Adipocyte (in vitro differentiated cells): ENCODE measurements at regions not wholly inside any gene's neighbourhood (a gene's known extent, or its start where the extent isn't known, plus 50 kb on each side); places are given as distances from the start of the nearest gene placed in this dataset.

ENCODE experiments used
- DNase-seq: peaks from one replicate; pipeline ENCODE4 v3.0.0-alpha.2; 2015; ENCODE audit warnings: low read depth
- H3K27me3 ChIP-seq: replicated peaks from 2 replicates; pipeline ENCODE4 v1.7.0; 2013; ENCODE audit warnings: mild to moderate bottlenecking, low read length, moderate library complexity; ENCODE audit not compliant: control insufficient read depth, insufficient read depth
- H3K36me3 ChIP-seq: 2 replicates; pipeline ENCODE4 v1.7.0; 2013; ENCODE audit warnings: low read length, mild to moderate bottlenecking, moderate library complexity; ENCODE audit not compliant: control insufficient read depth, insufficient read depth, severe bottlenecking
- H3K4me1 ChIP-seq: 2 replicates; pipeline ENCODE4 v1.7.0; 2013; ENCODE audit warnings: mild to moderate bottlenecking, low read length, moderate library complexity; ENCODE audit not compliant: control insufficient read depth, insufficient read depth
- H3K4me3 ChIP-seq: 2 replicates; pipeline ENCODE4 v1.7.0; 2013; ENCODE audit warnings: mild to moderate bottlenecking, low read length, moderate library complexity
- H3K9ac ChIP-seq: 2 replicates; pipeline ENCODE4 v1.7.0; 2013; ENCODE audit warnings: mild to moderate bottlenecking, low read length, moderate library complexity
- H3K9me3 ChIP-seq: 2 replicates; pipeline ENCODE4 v1.7.0; 2013; ENCODE audit warnings: mild to moderate bottlenecking, low read length, moderate library complexity; ENCODE audit not compliant: control insufficient read depth

GRCh38 chr2:221334481-221335218 is 237.5 kb downstream of the EPHA4 start:
- H3K4me1 ChIP-seq: no peaks in the 10 kb centered on the region
- no peaks in the 10 kb centered on the region for H3K36me3 ChIP-seq
- no peak for DNase-seq
- no peak overlapping the region for H3K4me3 ChIP-seq
- peaks cover 6% of the 10 kb centered on the region for H3K9me3 ChIP-seq
- H3K9ac ChIP-seq: no peak overlapping the region
- no peaks in the 10 kb centered on the region for H3K27me3 ChIP-seq

DNA sequence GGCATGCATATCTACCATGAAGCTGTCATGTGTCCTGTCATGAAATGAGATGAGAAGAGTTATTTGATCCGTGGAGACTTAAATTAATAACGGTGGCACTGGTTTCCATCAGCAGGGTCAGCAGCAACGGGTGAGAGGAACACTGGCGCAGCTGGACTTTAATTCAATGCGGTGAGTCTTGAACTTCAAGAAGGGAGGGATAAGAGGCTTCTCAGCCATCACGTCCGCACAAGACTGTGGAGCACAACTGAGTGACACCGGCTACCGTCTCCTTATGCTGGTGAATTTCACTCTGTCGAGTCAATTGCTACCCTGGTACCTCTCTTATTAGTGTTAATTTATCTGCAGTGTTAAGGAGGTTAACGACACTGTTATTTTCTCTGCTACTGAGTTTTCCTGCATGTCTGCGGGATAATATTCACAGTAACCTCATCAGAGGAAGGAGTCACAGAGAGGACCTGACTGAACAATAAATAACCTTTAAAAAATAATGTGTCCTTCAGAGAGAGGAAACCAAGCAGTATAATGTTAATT is 236.8 kb downstream of the EPHA4 start:
- no peak for DNase-seq
- Histone ChIP-seq H3K9ac (no peak overlapping the region), H3K4me1 (no peaks in the 10 kb centered on the region), H3K36me3 (no peaks in the 10 kb centered on the region), H3K27me3 (no peaks in the 10 kb centered on the region), H3K9me3 (peaks cover 6% of the 10 kb centered on the region), H3K4me3 (no peak overlapping the region)

- H3K9me3 ChIP-seq: no peaks in the 10 kb centered on the region
- no peaks in the 10 kb centered on the region for H3K27me3 ChIP-seq
- no peak overlapping the region for H3K4me3 ChIP-seq
- DNase-seq: no peak
- H3K9ac ChIP-seq: no peak overlapping the region
- H3K4me1 ChIP-seq: no peaks in the 10 kb centered on the region
- no peaks in the 10 kb centered on the region for H3K36me3 ChIP-seq
These were observed 235.1 kb downstream of the EPHA4 start for GRCh38 chr2:221336967-221337366.

GRCh38 chr2:221337957-221338685 is 234.0 kb downstream of the EPHA4 start:
- Histone ChIP-seq H3K9ac (no peak overlapping the region), H3K27me3 (no peaks in the 10 kb centered on the region), H3K4me3 (no peak overlapping the region), H3K36me3 (no peaks in the 10 kb centered on the region), H3K4me1 (no peaks in the 10 kb centered on the region), H3K9me3 (no peaks in the 10 kb centered on the region)
- DNase-seq: no peak

DNA sequence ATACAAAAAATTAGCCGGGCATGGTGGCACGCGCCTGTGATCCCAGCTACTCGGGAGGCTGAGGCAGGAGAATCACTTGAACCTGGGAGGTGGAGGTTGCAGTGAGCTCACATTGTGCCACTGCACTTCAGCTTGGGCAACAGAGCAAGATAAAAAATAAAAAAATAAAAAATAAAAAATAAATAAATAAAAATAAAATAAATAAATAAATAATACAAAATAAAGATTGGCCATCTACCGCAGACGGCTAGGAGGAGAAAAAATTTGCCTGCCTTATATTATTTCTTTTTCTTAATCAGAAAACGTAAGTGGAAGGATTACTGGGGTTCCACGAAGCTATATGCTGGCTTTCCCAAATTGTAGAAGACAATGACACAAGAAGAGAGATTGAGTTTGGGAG is 229.7 kb downstream of the EPHA4 start:
- Histone ChIP-seq H3K4me1 (peaks cover 6% of the 10 kb centered on the region), H3K27me3 (no peaks in the 10 kb centered on the region), H3K9me3 (no peaks in the 10 kb centered on the region), H3K36me3 (no peaks in the 10 kb centered on the region), H3K9ac (no peak overlapping the region), H3K4me3 (no peak overlapping the region)
- no peak for DNase-seq

GRCh38 chr2:221343524-221343923 is 228.6 kb downstream of the EPHA4 start:
- H3K9ac ChIP-seq: no peak overlapping the region
- H3K4me1 ChIP-seq: peaks cover 6% of the 10 kb centered on the region
- no peak overlapping the region for H3K4me3 ChIP-seq
- DNase-seq: no peak
- H3K36me3 ChIP-seq: no peaks in the 10 kb centered on the region
- no peaks in the 10 kb centered on the region for H3K9me3 ChIP-seq
- no peaks in the 10 kb centered on the region for H3K27me3 ChIP-seq

DNA sequence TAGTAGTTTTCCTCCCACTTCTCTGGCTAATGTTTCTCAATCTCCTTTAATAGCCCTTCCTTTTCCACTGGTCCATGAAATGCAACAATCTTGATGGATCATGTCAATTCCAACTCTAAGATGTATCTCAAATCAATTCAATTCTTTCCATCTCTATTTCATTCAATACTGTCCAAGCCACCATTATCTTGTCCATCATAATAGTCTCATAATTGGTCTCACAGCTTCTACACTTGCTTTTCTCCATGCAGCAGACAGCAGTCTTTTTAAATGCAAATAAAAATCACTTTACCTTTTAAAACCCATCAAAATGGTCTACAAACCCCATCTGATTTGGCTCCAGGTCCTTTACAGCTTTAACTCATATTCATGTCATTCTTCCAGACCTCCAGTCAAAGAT is 226.6 kb downstream of the EPHA4 start:
- no peaks in the 10 kb centered on the region for H3K27me3 ChIP-seq
- peaks cover 16% of the 10 kb centered on the region for H3K4me1 ChIP-seq
- H3K36me3 ChIP-seq: no peaks in the 10 kb centered on the region
- H3K4me3 ChIP-seq: no peak overlapping the region
- DNase-seq: no peak
- H3K9me3 ChIP-seq: no peaks in the 10 kb centered on the region
- no peak overlapping the region for H3K9ac ChIP-seq

- no peak overlapping the region for H3K4me3 ChIP-seq
- H3K36me3 ChIP-seq: no peaks in the 10 kb centered on the region
- H3K9me3 ChIP-seq: no peaks in the 10 kb centered on the region
- H3K27me3 ChIP-seq: no peaks in the 10 kb centered on the region
- no peak overlapping the region for H3K9ac ChIP-seq
- DNase-seq: no peak
- peaks cover 16% of the 10 kb centered on the region for H3K4me1 ChIP-seq
These were observed 225.7 kb downstream of the EPHA4 start for GRCh38 chr2:221346411-221346810.

GRCh38 chr2:221347471-221347870 is 224.6 kb downstream of the EPHA4 start:
- no peak overlapping the region for H3K9ac ChIP-seq
- H3K4me3 ChIP-seq: no peak overlapping the region
- no peaks in the 10 kb centered on the region for H3K36me3 ChIP-seq
- H3K9me3 ChIP-seq: no peaks in the 10 kb centered on the region
- H3K27me3 ChIP-seq: no peaks in the 10 kb centered on the region
- DNase-seq: no peak
- H3K4me1 ChIP-seq: peaks cover 16% of the 10 kb centered on the region

DNA sequence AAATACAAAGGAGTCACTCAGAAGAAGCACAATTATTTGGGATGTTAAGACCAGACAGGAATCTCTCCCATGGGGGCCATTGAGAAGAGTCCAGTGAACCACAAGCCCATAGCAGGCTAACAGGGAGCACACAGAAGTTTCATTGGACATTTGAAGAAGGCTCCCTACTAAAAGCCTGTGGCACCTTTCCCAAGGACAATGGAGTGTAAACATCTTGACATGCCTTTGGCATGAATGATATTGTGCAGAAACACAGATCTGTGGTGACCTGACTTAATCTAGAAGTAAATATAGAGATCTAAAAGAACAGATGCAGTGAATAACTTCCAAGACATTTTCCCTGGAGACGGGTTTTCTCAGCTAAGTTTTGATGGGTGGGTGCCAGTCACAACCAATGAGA is 221.5 kb downstream of the EPHA4 start:
- DNase-seq: peak; percentile 37
- H3K4me3 ChIP-seq: no peak overlapping the region
- no peaks in the 10 kb centered on the region for H3K36me3 ChIP-seq
- no peak overlapping the region for H3K9ac ChIP-seq
- no peaks in the 10 kb centered on the region for H3K27me3 ChIP-seq
- H3K9me3 ChIP-seq: no peaks in the 10 kb centered on the region
- peaks cover 16% of the 10 kb centered on the region for H3K4me1 ChIP-seq

DNA sequence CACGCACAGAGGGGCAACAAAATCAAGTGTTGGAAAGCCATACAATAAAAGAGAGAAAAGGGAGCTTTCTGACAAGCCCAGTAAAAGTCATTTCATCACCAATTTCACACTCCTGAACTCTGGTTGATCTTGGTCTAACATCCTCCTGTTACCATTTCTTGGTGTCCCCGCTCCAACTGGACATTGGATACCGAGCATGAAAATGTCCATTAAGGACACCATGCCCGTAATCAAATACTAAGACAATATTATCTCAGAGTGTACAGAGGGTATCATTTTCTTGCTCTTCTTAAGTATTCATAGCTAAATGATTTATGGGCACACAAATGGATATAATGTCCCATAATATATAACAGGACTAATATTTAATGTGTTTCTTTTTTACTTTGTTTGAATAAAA is 218.9 kb downstream of the EPHA4 start:
- Histone ChIP-seq H3K4me3 (no peak overlapping the region), H3K27me3 (no peaks in the 10 kb centered on the region), H3K36me3 (no peaks in the 10 kb centered on the region), H3K4me1 (peaks cover 10% of the 10 kb centered on the region), H3K9ac (no peak overlapping the region), H3K9me3 (no peaks in the 10 kb centered on the region)
- DNase-seq: no peak
